ENCODE measurements at regions not wholly inside any gene's neighbourhood (a gene's known extent, or its start where the extent isn't known, plus 50 kb on each side); places are given as distances from the start of the nearest gene placed in this dataset.

DNA sequence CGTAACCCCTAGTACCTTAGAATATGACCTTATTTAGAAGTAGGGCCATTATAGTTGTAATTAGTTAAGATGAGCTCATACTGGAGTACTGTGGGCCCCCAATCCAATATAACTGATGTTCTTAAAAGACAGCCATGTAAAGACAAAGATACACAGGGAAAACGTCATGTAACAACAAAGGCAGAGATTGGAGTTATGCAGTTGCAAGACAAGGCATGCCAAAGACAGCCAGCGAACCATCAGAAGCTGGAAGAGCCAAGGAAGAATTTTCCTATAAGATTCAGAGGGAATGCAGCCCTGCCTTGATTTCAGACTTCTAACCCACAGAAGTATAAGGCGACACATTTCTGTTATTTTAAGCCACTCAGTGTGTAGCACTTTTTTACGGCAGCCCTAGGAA, 55.9 kb upstream of the TLK1 start:
- TF ChIP-seq POLR2A (IDR thresholded peaks at IDR 0.05; ENCODE audit: low read depth, low read length) (no peak), POLR2AphosphoS5 (IDR thresholded peaks at IDR 0.05; ENCODE audit: low read depth, low read length) (no peak), SPI1 (IDR thresholded peaks at IDR 0.05; ENCODE audit: low read depth, low read length) (no peak), TAF1 (IDR thresholded peaks at IDR 0.05; ENCODE audit: low read depth, low read length) (no peak)

Measured in GM12891 (cell line).